Lower leg skin (tissue), 4 donors: ENCODE measurements at regions not wholly inside any gene's neighbourhood (a gene's known extent, or its start where the extent isn't known, plus 50 kb on each side); places are given as distances from the start of the nearest gene placed in this dataset.

Source experiments
- DNase-seq, 2 donors: peaks; one replicate each; pipeline ENCODE4 v3.0.0-alpha.2; 2019; ENCODE audit warnings: low spot score in 2 of 2
- H3K4me3 ChIP-seq: fragments of 200-600 bp; sonication (generic); 2 replicates; pipeline ENCODE4 v1.5.1; 2017; ENCODE audit warnings: mild to moderate bottlenecking, low read depth; ENCODE audit not compliant: poor library complexity, severe bottlenecking
- POLR2A ChIP-seq, 2 donors: fragments of 450-650 bp; IDR thresholded peaks; one replicate each; pipeline ENCODE4 v1.6.1; 2016 to 2017; ENCODE audit warnings: antibody characterized with exemption in 2 of 2, mild to moderate bottlenecking in 1 of 2, moderate library complexity in 1 of 2
- WGBS, 2 donors: methylation state at CpG; one replicate each; pipeline ENCODE4 v1.1.5; 2018; 5-methylcytosine and 5-hydroxymethylcytosine counted together
- intact Hi-C: fragments of 100-400 bp; cut with DNase I; formaldehyde crosslinking; loops from one replicate; pipeline ENCODE4 v1.15.0; 2023; ENCODE audit warnings: low total_unique reads
- TF ChIP-seq, protein P1 (sequence below), 3 donors: fragments of 450-650 bp; IDR thresholded peaks; one replicate each; pipeline ENCODE4 v1.5.1; 2016; ENCODE audit warnings: antibody characterized with exemption in 3 of 3, mild to moderate bottlenecking in 3 of 3, moderate library complexity in 2 of 3

DNA sequence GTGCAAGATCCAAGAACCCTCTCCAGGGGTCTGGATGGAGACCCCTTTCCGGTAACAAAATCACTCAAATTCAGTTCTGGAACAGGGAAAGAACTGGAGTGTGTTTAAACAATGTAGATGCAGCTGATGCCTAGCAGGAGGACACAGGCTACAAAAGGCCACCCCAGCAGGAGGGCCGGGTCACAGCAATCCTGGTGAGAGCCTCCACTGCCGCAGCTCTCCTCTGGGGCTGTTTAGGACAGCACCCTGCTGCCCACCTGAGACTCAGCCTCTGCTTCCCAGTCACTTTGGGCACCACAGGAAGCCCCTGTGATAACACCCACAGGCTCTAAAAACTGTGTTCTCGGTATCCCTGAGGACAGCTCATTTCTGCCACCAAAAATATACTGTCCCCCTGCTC lies 318.7 kb upstream of the NBEA start:
- no peak for DNase-seq
- 90 to 96% methylated on average over 4 of the region's 4 CpGs for WGBS, 2 donors
- intact Hi-C loops = no loop called here
- no peak overlapping the region for H3K4me3 ChIP-seq
- TF ChIP-seq, protein P1, sequence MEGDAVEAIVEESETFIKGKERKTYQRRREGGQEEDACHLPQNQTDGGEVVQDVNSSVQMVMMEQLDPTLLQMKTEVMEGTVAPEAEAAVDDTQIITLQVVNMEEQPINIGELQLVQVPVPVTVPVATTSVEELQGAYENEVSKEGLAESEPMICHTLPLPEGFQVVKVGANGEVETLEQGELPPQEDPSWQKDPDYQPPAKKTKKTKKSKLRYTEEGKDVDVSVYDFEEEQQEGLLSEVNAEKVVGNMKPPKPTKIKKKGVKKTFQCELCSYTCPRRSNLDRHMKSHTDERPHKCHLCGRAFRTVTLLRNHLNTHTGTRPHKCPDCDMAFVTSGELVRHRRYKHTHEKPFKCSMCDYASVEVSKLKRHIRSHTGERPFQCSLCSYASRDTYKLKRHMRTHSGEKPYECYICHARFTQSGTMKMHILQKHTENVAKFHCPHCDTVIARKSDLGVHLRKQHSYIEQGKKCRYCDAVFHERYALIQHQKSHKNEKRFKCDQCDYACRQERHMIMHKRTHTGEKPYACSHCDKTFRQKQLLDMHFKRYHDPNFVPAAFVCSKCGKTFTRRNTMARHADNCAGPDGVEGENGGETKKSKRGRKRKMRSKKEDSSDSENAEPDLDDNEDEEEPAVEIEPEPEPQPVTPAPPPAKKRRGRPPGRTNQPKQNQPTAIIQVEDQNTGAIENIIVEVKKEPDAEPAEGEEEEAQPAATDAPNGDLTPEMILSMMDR (IDR thresholded peaks at IDR 0.05) = no peak
- TF ChIP-seq POLR2A (IDR thresholded peaks at IDR 0.05) = no peak

- no peak overlapping the region for H3K4me3 ChIP-seq
- no peak for TF ChIP-seq POLR2A (IDR thresholded peaks at IDR 0.05)
- TF ChIP-seq, protein P1 (IDR thresholded peaks at IDR 0.05) = no peak
- intact Hi-C loops = no loop called here
- DNase-seq = no peak
- WGBS, 2 donors = 53 to 67% methylated on average over 9 of the region's 9 CpGs
Measured at GRCh38 chr13:34627509-34628208, 314.4 kb upstream of the NBEA start.

DNA sequence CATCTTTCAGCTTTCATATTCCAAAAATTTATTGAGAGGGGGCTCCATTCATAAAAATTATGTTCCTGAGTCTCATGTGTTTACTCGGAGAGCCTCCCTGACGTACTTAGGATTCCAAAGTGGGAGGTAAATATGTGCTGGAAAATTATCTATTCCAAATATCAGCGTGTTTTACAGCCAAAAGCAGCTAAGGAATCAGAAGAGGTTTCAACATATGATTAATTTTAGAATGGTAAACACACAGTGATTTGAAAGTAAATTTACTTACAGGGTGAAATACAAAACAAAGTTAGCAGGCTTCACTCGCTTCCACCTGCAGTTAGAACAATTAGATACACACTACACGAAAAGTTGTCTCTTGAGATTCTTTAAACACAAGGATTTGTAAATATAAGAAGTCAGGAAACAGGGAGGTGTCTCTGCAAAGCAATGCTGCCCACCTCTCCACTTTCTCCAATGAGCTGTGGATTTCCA lies 313.8 kb upstream of the NBEA start:
- no peak for DNase-seq
- TF ChIP-seq, protein P1 (IDR thresholded peaks at IDR 0.05) = no peak
- TF ChIP-seq POLR2A (IDR thresholded peaks at IDR 0.05) = no peak
- H3K4me3 ChIP-seq = no peak overlapping the region
- WGBS, 2 donors = 60 to 71% methylated on average over 5 of the region's 5 CpGs
- intact Hi-C loops = no loop called here

DNA sequence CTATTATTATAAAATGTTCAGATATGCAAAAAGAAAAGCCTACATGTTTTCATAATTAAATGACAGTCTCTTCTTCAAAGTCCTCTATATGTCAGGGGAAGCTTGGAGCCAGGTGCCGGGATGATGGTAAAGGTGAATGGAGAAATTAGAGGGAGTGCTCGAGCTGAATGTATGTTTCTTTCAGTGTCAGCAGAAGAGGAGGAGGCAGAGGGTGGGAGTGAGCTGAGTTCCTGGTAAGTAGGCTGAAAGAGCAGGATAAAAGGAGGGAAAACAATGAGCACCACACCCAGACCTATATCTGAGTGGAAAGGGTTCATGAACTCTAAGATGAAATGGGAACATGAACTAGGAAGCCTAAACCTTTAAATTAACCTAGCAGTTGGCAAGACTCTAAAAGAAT lies 307.6 kb upstream of the NBEA start:
- TF ChIP-seq POLR2A (IDR thresholded peaks at IDR 0.05) = no peak
- TF ChIP-seq, protein P1 (IDR thresholded peaks at IDR 0.05) = no peak
- no peak for DNase-seq
- no peak overlapping the region for H3K4me3 ChIP-seq
- intact Hi-C loops = no loop called here
- 74 to 79% methylated on average over 2 of the region's 2 CpGs for WGBS, 2 donors

GRCh38 chr13:34637138-34637537 lies 304.9 kb upstream of the NBEA start:
- TF ChIP-seq, protein P1 (IDR thresholded peaks at IDR 0.05) = no peak
- TF ChIP-seq POLR2A (IDR thresholded peaks at IDR 0.05) = no peak
- intact Hi-C loops = no loop called here
- 70 to 81% methylated on average over 1 of the region's 1 CpG for WGBS, 2 donors
- DNase-seq = no peak
- no peak overlapping the region for H3K4me3 ChIP-seq

GRCh38 chr13:34637636-34638035 lies 304.4 kb upstream of the NBEA start:
- WGBS, 2 donors = 82 to 86% methylated on average over 2 of the region's 2 CpGs
- DNase-seq = no peak
- intact Hi-C loops = no loop called here
- TF ChIP-seq, protein P1 (IDR thresholded peaks at IDR 0.05) = no peak
- no peak for TF ChIP-seq POLR2A (IDR thresholded peaks at IDR 0.05)
- no peak overlapping the region for H3K4me3 ChIP-seq
